DMS153 (cell line): ENCODE measurements at regions not wholly inside any gene's neighbourhood (a gene's known extent, or its start where the extent isn't known, plus 50 kb on each side); places are given as distances from the start of the nearest gene placed in this dataset.

Source experiments
- DNase-seq: peaks from one replicate; lab custom pipeline; 2025; lab: John Stamatoyannopoulos, UW

DNA sequence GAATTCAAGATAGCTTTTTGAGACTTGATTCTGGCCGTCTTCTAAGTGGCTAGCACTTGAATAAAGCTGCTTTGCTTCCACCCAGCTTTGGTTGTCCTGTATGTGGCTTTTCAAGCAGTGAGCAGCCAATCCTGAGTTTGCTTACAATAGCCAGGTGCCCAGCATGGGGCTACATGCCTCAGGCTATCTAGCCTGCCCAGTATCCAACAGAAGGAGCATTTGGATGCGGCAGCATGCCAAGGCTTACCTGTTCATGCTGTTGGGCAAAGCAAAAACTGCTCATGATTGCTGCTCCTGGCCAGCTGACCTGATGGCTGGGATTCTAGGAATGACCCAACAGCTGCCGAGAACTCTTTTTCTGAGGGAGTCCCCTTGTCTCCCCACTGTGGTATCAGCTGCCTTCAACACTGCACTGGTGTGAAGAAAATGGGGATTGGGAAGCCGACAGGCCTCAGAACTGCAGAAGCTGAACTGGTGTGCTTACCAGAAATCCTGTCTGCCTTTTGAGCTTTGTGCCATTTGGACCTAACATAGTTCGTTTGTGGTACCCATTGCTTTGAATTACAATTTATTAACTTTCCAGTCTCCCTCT lies 618.9 kb upstream of the IGFBP3 start:
- no peak for DNase-seq

DNA sequence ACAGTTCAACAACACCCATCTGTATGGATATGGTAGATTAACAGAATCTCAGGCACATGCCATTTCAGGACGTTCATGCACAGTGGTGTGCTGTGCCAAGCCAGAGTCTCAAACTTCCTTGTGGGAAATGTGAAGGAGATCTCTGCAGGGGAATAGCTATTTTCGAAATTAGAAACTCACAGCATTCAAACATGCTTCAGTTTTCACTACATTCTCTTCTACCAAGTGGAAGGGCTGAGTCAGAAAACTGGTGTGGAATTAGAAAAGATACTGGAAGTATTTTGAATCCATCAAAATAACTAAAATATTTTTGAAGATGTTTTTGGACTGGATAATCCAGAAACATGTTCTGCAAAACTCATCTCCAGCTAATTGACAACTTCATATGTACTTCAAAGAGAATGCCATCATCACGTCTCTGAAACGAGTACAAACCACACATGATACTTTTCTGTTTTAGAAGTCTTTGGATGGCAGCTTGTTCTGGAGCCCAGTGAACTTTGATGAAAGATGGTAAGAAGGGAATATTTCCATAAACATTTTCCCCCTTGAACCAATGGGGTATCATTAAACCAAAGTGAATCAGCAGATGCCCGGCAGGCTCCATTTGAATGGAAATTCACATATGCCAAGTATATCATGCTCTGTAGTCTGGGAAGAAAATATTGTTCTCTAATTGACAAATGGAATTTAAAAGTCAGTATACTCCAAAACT lies 616.3 kb upstream of the IGFBP3 start:
- no peak for DNase-seq

DNA sequence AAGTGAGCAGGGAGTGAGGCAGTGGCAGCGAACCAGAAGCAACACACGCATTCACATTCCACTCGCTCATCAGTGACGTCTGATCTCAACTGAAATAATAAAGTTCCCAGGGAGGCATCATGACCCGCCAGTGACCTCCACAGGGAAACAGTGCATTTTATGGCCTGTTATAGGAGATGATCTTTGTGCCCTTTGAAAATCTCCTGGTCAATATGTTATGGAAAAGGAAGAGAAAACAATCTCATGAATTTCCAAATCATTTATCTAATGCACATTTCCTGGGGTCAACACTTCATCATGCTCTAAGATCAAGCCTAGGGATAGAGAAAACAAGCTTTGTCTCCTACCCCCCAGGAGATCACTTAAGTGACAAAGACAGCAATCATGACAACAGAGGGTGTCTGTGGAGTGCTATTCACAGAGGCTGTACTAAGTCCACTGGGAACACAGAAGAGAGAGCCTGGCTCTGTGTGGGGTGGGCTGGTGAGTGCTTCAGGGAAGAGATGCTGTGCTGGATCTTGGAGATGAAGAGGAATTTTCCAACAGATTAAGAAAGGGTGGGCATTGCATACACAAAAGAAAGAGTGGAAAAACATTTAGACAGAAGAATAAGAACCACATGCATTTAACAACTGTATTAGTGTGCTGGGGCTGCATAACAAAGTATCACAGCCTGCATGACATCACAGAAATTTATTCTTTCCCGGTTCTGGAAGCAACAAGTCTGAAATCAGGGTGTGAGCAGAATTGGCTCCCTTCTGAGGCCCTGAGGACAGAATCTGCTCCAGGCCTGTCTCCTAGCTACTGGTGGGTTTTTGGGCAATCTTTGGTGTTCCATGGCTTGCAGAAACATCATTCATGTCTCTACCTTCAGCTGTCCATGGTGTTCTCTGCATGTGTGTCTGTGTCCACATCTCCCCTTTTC lies 613.9 kb upstream of the IGFBP3 start:
- no peak for DNase-seq

DNA sequence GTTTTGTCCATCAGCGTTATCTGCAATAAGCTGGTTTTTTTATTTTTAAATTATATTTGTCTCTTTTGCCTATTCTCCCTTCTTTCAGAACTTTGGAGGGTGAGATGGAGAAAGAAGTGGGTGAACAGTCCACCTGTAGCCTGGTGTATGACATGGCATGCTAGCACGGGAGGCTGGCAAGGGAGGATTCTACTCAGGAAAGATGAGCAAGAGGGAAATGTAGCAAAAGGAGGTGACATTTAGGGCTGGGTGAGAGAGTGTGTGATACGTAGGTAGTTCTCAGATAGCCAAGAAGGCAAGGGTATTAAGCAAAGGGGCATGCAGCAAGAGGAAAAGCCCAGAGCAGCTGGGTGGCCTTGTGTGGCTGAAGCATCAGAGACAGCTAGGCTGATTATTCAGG lies 612.9 kb upstream of the IGFBP3 start:
- DNase-seq, result no peak

GRCh38 chr7:46532571-46532970 lies 611.5 kb upstream of the IGFBP3 start:
- DNase-seq, result no peak

DNA sequence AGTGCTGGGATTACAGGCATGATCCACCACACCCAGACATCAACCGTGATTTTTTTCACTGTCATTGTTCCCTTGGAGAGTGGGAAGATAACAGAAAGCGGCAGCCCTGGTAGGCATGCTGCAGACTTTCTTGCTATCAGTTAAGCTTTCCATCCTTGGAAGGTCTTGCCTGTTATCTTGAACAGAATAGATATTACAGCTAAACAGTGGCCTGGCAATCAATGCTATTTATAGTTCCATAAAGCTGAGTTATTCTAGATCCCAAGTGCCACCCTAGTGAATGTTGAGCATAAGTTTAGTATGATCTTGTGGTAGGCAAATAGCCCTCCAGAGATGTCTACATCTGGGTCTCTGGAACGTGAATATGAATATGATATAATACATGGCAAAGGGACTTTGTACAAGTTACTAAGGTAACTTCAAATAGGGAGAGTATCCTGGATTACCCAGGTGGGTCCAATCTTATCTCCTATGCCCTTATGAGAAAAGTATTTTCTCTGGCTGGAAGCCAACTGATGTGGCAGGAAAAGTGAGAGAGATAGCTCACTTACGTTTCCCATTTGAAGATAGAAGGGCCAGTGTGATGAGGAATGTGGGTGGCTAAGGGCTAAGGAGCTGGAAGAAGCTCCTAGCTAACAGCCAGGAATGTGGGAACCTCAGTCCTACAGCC lies 609.1 kb upstream of the IGFBP3 start:
- DNase-seq, result no peak

DNA sequence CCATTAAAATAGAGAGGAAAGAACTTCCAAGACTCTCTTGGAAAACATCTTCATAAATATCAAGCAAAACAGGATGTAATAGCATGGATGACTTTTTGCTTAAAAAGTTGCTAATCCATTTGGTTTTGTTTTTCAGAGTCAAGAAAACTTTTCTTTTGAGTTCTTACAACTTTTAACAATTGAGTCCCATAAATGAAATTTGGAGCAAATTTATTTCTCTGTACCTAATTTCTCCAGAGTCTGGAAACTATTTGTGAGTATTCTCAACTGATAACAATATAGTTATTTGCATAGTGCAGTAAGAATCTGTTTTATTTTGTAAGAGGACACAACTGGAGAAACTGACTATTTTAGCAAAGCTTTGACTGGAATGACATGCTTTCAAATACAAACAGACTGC lies 606.3 kb upstream of the IGFBP3 start:
- DNase-seq, result no peak

DNA sequence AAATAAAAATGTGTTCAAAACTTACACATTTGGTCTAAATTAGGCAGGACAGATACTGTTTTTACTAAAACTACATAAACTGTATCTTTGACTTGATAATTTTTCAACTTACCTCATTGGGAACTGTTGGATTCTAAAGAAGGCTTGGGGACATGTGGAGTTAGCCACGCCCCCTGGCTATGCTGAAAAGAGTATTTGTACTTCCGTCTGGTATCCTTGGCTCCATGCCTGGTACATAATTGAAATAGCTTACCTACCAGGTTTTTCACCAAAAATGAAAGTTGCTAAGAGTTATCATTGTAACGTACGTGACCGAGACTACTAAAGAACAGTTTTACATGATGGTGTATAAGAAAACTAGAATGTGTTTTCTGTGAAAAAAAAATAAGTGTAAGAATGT lies 604.8 kb upstream of the IGFBP3 start:
- no peak for DNase-seq

- no peak for DNase-seq
These were observed 603.3 kb upstream of the IGFBP3 start for GRCh38 chr7:46524350-46524749.

GRCh38 chr7:46522354-46522906 lies 601.4 kb upstream of the IGFBP3 start:
- no peak for DNase-seq

- DNase-seq, result no peak
These were observed 597.6 kb upstream of the IGFBP3 start for GRCh38 chr7:46518713-46519112.

GRCh38 chr7:46515844-46516590 lies 594.9 kb upstream of the IGFBP3 start:
- DNase-seq, result no peak

- no peak for DNase-seq
These were observed 592.4 kb upstream of the IGFBP3 start for GRCh38 chr7:46513447-46513848.

GRCh38 chr7:46512891-46513413 lies 591.9 kb upstream of the IGFBP3 start:
- no peak for DNase-seq

DNA sequence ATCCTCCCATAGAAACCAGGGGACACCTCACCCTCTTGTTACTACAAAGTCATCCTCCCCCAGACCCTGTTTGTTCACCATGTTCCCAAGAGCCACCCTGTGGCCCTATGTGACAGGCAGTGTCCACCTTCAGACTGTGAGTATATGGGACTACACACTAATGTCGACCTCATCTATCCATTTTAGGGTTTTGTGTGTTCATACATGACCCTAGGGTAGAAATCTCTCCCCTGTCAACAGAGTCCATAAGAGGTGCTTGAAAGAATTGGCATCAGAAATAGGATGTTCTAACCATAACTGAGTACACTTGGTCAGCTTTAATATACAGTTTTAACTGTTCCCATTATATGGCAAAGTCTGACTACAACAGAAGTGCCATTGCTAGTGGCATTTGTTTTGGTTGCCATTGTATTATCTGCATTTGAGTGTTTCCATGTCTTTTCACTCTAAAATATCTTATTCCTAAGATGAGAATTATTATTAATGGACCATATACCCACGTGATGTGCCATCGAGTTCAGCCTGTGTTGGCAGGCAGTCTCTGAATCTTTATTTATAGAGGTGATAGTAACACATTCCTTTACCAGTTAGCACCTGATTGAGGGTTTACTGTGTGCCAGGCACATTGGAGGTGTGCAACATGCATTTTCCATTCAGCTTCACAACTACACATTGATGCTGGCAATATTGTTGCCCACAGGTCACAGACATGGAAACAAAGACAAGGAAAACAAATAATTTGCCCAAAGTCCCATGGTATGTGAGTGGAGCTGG lies 590.6 kb upstream of the IGFBP3 start:
- no peak for DNase-seq

GRCh38 chr7:46508583-46508982 lies 587.5 kb upstream of the IGFBP3 start:
- no peak for DNase-seq

- no peak for DNase-seq
These were observed 586.5 kb upstream of the IGFBP3 start for GRCh38 chr7:46507560-46507959.

DNA sequence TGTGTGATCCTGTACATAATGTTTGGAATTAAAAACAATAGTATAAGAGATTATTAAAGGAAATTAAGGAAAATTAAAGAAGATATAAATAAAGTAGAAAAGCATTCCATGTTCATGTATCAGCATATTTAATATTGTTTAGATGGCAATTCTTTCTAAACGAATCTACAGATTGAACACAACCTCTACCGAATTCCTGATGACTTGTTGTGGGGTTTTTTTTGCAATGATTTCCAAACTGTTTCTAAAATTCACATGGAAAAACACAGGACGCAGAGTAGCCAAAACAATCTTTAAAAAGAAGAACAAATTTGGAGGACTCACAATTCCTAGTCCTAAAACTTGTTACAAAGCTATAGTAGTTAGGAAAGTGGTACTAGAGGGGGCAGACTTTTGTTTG lies 573.4 kb upstream of the IGFBP3 start:
- DNase-seq, result no peak

- DNase-seq, result no peak
These were observed 573.0 kb upstream of the IGFBP3 start for GRCh38 chr7:46494028-46494427.

DNA sequence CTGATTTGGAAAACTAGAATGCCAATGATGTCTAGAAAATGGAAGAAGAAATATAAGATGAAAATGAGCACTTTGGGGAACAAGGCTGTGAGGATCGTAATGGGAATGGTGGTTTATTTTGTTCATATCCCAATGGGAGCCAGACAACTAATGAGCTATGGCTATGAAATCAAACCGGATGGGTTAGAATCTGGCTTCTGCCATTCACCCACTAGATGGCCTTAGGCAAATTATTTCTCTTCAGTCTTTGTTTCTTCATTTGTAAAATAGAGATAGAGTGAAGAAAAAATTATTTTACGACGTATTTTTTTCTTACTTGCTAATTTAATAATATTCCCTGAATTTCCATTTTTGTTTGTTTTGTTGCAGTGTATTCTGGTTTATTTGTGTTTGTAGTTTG lies 572.1 kb upstream of the IGFBP3 start:
- DNase-seq, result no peak
